Lung microvascular endothelial cell (primary cell): ENCODE measurements at regions not wholly inside any gene's neighbourhood (a gene's known extent, or its start where the extent isn't known, plus 50 kb on each side); places are given as distances from the start of the nearest gene placed in this dataset.
A peak's percentile ranks its signal among the peaks of the same experiment; 100 is the strongest.
"Not testable (repeated sequence)": the region's sequence is repeated elsewhere in the genome, so short reads cannot be mapped to it uniquely, and the experiment has no call there.

ENCODE experiments used
- DNase-seq, 2 donors: peaks; one replicate each; pipeline versions ENCODE4 v3.0.0 to v3.0.0-alpha.2; 2010; ENCODE audit warnings: low read depth in 2 of 2

DNA sequence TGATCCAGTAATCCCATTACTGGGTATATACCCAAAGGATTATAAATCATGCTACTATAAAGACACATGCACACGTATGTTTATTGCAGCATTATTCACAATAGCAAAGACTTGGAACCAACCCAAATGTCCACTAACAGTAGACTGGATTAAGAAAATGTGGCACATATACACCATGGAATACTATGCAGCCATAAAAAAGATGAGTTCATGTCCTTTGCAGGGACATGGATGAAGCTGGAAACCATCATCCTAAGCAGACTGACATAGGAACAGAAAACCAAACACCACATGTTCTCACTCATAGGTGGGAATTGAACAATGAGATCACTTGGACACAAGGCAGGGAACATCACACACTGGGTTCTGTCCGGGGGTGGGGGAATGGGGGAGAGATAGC lies 277.1 kb downstream of the COG6 start:
- DNase-seq, result not testable (repeated sequence)

DNA sequence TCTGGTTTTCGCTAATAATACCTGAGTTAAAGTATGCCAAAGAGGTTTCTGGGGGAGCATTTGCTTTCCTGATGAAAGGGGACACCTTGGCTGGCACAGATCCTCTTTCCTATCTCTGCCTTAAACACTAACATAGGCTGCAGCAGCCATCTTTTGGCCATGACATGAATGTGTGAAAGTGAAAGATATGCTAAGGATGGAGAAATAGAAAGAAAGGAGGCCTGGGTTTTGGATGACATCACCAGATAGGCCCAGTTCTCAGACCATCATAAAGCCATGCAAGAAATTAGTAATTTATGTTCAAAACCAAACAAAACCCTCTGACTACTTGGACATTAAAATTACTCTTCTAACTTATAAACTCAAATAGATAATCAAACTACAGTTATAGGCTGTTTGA lies 279.7 kb downstream of the COG6 start:
- no peak for DNase-seq

DNA sequence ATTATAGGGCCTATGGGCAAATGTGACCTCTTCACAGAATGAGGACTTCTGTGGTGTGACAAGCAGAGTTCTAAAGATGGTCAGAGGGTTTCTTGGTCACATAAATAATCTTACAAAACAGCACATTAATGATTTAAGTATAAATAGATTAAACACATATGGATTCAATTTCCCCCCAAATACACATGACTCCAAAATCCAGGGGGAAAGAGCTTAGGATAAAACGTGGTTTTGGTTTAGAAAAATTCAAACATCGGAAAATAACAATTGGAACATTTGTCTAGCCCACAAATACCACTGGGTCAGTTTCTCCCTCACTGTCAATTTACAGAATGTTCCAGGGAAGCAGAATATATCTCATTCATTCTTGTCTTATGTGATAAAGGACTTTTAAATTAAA lies 283.1 kb downstream of the COG6 start:
- DNase-seq, result no peak

DNA sequence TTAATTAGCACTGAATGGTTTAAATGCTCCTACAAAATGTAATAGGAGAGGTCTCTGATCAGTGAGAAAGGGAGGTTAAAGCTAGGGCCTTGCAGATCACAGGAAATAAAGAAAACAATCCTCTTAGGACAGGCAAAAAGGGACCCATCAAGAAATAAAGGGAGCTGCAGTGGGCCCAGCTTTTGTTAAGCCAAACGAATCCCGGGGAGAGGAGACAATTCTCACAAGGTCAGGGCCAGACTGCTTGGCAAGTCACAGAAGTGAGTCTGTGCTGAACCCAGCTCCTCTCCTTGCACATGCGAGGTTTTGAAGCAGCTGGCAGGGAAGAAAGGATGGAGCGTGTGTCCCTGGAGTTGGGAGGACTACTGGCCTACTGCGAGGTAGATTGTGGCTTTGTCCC lies 285.8 kb downstream of the COG6 start:
- DNase-seq, result no peak

- peak; percentile 12 to 56 for DNase-seq
Observed at GRCh38 chr13:39941911-39942551, 286.6 kb downstream of the COG6 start.

- DNase-seq, result peak; percentile 80 to 89
Observed at GRCh38 chr13:39942552-39943273, 287.3 kb downstream of the COG6 start.

GRCh38 chr13:39943711-39944110 lies 288.2 kb downstream of the COG6 start:
- DNase-seq, result peak in 1 of 2 donors; percentile 61

DNA sequence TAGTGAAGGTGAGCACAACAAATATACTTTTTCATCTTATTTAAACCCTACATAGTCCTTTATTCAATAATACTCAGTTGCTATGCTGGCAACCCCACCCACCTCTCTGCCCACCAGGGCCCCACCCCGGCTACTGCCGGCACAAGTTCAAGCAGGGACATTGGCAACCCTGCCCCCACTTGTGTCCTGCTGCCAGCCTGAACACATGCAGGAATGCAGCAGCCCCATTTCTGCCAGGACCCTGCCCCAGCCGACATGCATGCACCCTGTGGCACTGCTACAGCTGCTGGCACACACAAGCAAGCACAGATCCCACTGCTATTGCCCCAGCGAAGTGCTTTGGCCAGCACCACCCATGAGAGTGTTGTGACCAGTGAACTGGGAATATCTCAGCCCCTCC lies 289.8 kb downstream of the COG6 start:
- DNase-seq, result no peak

GRCh38 chr13:39946769-39947168 lies 291.3 kb downstream of the COG6 start:
- no peak for DNase-seq

GRCh38 chr13:39951301-39951700 lies 295.8 kb downstream of the COG6 start:
- DNase-seq, result peak; percentile 49 to 70

- DNase-seq, result peak; percentile 99
Observed at GRCh38 chr13:39952249-39953233, 297.1 kb downstream of the COG6 start.

- DNase-seq, result no peak
Observed at GRCh38 chr13:39954476-39954875, 299.0 kb downstream of the COG6 start.

GRCh38 chr13:39955560-39955959 lies 300.1 kb downstream of the COG6 start:
- DNase-seq, result no peak

DNA sequence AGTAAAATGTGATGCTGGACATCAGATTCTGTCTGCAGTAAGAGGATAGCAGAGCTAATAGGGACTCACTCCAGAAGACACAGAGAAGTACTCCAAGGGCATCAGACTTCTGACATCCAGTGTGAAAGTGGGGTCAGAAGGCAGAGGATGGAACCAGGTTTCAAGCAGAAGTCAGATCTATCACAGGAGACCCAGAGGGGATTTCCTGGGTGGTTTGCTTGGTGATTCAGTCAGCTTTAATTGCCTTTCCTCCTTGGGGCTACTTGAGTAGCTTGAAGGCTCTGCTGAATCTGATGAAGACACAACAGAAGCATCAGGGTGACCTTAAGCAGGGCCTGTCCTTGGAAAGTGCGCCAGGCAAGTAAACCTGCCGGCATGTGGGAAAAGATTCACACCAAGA lies 300.6 kb downstream of the COG6 start:
- no peak for DNase-seq

GRCh38 chr13:39957868-39958677 lies 302.6 kb downstream of the COG6 start:
- no peak for DNase-seq

GRCh38 chr13:39959497-39960144 lies 304.2 kb downstream of the COG6 start:
- no peak for DNase-seq

DNA sequence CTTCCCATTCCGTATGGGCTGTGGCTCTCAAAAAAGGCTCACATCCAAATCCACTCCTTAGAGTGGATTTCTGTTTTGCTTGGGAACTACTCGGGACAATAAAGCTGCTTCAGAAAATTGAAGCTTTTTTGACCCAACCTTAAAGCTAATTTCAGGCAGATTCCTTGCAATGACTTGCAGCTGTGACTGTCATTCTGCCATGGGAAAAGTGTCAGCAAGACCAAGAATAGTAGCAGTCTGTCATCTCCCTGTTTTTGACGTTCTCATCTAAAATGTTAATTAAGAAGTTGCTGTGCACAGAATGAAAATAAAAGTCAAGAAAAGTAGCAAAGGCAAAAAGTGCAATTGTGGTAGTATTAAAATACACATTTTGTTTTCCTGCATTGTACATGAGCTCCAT lies 304.7 kb downstream of the COG6 start:
- no peak for DNase-seq

DNA sequence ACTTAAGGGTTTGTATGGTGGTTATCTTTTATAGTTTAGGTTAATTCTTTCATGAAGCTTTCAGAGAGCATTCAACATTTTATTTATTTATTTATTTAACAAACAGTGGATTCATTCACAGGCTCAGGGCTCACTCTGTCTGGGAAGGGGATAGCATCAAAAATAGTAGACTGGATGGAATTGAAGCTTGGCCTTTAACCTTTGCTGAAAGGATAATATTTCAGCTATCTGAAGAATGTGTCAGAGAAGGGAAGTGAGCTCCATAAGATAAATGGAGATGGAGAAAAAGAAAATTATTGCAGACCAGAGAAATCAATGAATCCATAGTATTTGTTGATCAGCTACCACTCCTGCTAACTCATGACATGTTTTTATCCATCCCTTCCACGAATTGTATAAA lies 305.6 kb downstream of the COG6 start:
- peak; percentile 33 to 34 for DNase-seq

- DNase-seq, result no peak
Observed at GRCh38 chr13:39963612-39964011, 308.1 kb downstream of the COG6 start.

GRCh38 chr13:39965309-39965708 lies 309.8 kb downstream of the COG6 start:
- no peak for DNase-seq
